Erythroblast (primary cell): ENCODE measurements at regions not wholly inside any gene's neighbourhood (a gene's known extent, or its start where the extent isn't known, plus 50 kb on each side); places are given as distances from the start of the nearest gene placed in this dataset.
"Not testable (repeated sequence)": the region's sequence is repeated elsewhere in the genome, so short reads cannot be mapped to it uniquely, and the experiment has no call there.

Experiments
- DNase-seq, 2 experiments: peaks; one replicate each; lab custom pipeline; 2025; lab: John Stamatoyannopoulos, UW
- GATA1 ChIP-seq: IDR thresholded peaks from 2 replicates; pipeline ENCODE4 v1.6.1; 2011; ENCODE audit warnings: low read depth, mild to moderate bottlenecking, control low read depth, low read length, moderate library complexity
- POLR2A ChIP-seq: IDR thresholded peaks from 2 replicates; pipeline ENCODE4 v1.6.1; 2011; ENCODE audit warnings: mild to moderate bottlenecking, low read length

- not testable (repeated sequence) for DNase-seq
Observed at GRCh38 chr13:52324831-52325230, 81.1 kb downstream of the THSD1 start.

- TF ChIP-seq GATA1 (no peak), POLR2A (no peak)
- peak in 1 of 2 experiments; percentile 5 for DNase-seq
Observed at GRCh38 chr13:52319876-52320275, 86.1 kb downstream of the THSD1 start.

GRCh38 chr13:52309833-52310232 lies 96.1 kb downstream of the THSD1 start:
- DNase-seq: not testable (repeated sequence)

GRCh38 chr13:52306336-52306735 lies 99.6 kb downstream of the THSD1 start:
- not testable (repeated sequence) for DNase-seq

DNA sequence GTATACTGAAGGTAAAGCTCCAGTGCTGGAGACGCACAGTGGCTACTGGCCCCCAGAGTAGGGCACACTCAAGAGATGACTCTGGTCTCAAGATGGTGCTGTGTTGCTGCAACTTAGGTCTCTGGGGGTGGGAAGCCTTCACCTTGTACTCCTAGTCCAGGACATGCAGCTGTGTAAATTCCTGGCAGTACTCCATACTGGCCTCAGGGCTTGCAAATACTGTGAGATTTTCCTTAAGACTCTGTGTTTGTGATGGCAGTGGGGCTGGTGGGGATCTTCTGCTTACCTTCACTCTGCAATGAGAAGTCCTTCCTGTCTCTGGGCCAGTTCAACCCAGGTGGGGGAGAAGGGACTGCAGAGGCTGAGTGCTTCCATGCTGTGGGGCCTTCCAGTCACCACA lies 102.9 kb downstream of the THSD1 start:
- not testable (repeated sequence) for DNase-seq

- DNase-seq: not testable (repeated sequence)
Observed at GRCh38 chr13:52302688-52303087, 103.3 kb downstream of the THSD1 start.

DNA sequence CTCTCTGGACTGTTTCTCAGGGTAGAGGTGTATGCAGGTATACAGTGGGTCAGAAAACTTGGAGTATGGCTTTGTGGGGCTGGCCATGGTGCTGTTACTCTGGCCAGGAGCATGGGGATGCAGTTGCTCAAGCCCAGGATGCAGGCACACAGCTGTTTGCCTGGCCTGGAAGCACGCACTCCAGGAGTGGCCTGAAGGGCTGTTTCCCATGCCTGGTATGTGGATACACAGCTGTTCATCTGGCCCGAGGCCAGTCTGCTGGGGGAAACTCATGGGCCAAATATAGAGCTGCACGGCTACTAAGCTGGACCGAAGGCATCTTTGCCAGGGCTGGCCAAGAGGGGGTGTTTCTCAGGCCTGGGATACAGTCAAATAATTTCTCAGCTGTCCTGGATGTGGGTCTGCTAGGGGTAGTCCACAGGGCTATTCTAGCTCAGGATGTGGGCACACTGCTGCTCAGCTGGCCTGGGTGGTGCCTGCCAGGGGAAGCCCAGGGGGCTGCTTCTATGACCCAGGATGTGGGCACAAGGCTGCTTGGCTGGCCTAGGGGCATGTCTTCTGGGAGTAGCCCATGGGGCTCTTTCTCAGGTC lies 104.1 kb downstream of the THSD1 start:
- not testable (repeated sequence) for DNase-seq

- DNase-seq: not testable (repeated sequence)
Observed at GRCh38 chr13:52298079-52298661, 107.8 kb downstream of the THSD1 start.

DNA sequence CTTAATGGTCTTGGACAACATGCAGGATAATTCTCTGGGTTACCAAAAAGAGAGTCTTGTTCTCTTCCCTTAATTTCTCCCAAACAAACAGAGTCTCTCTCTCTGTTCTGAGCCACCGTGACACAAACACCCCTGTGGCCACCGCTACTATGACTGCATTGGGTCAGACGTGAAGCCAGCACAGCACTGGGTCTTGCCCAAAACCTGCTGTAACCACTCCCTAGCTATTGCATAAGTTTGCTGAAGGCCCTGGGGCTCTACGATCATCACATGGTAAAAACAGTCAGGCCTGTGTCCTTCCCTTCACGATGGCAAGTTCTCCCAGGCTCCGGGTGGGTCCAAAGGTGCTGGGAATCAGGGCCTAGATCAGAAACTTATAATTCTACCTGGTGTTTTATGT lies 117.1 kb downstream of the THSD1 start:
- not testable (repeated sequence) for DNase-seq

DNA sequence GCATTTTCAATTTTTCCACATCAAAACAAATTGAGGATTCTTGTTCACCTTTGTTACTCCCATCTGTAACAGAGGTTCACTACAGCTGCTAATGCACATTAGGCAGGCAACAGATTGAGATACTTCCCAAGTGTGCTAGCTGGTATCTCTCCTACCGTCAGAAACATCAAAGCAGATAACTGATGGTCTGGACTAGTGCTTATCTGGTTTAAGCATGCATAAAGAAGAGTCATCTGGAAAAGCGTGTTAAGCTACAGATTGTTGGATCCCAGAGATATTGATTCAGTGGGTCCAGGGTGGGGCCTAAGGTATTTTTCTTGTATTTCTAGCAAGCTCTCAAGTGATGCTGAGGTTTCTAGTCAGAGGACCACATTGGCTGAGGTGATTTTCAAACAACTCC lies 122.0 kb upstream of the NEK3 start:
- DNase-seq: peak in 1 of 2 experiments; percentile 22

- not testable (repeated sequence) for DNase-seq
Observed at GRCh38 chr13:52279408-52279807, 120.0 kb upstream of the NEK3 start.

DNA sequence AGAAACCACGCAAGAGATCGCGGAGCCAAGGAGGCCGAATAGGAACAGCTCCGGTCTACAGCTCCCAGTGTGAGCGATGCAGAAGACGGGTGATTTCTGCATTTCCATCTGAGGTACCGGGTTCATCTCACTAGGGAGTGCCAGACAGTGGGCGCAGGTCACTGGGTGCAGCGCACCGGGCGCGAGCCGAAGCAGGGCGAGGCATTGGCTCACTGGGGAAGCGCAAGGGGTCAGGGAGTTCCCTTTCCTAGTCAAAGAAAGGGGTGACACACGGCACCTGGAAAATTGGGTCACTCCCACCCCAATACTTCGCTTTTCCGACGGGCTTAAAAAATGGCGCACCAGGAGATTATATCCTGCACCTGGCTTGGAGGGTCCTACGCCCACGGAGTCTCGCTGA lies 94.9 kb upstream of the NEK3 start:
- DNase-seq: not testable (repeated sequence)

GRCh38 chr13:52240752-52241151 lies 81.4 kb upstream of the NEK3 start:
- DNase-seq: not testable (repeated sequence)

- peak; percentile 71 to 85 for DNase-seq
Observed at GRCh38 chr13:52235900-52236595, 76.7 kb upstream of the NEK3 start.

DNA sequence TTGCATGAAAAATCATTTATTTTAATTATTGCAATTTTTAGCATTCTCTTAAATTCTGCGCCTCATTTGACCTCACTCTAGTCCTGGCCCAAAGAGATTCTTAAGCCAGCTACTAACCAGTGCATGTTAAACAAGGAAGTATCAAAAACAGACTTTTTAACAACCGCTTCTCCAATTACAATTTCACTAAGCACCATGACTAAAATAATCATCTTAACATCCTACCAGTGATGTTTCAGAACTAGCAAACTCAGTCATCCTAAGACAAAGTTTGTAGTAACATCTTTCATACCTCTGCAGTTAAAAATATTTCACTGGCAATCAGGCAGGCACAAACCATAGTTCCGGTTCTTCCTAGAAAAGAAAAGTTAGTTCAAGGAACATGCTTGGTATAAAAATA lies 75.5 kb upstream of the NEK3 start:
- not testable (repeated sequence) for DNase-seq

DNA sequence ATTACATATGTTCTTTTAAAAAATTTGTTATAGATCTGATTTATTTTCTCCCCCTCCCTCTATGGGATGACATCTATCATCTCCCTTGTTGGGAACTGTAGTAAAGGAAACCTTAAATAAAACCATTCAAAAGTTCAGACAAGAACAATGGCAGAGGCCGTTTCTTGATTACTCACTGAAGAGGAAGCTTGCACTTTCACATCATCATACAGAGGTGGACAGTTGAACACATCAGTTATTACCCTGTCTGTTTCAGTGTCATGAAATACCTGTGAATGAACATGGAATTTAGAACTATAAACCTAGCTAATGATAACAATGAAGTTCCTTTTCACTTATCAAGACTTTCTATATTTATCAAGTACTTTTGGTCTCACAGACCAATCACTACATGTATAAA lies 63.7 kb upstream of the NEK3 start:
- not testable (repeated sequence) for DNase-seq

GRCh38 chr13:52213920-52214319 lies 54.5 kb upstream of the NEK3 start:
- DNase-seq: not testable (repeated sequence)

- not testable (repeated sequence) for DNase-seq
Observed at GRCh38 chr13:52212886-52213285, 53.5 kb upstream of the NEK3 start.

- not testable (repeated sequence) for DNase-seq
Observed at GRCh38 chr13:52211416-52211776, 52.0 kb upstream of the NEK3 start.

DNA sequence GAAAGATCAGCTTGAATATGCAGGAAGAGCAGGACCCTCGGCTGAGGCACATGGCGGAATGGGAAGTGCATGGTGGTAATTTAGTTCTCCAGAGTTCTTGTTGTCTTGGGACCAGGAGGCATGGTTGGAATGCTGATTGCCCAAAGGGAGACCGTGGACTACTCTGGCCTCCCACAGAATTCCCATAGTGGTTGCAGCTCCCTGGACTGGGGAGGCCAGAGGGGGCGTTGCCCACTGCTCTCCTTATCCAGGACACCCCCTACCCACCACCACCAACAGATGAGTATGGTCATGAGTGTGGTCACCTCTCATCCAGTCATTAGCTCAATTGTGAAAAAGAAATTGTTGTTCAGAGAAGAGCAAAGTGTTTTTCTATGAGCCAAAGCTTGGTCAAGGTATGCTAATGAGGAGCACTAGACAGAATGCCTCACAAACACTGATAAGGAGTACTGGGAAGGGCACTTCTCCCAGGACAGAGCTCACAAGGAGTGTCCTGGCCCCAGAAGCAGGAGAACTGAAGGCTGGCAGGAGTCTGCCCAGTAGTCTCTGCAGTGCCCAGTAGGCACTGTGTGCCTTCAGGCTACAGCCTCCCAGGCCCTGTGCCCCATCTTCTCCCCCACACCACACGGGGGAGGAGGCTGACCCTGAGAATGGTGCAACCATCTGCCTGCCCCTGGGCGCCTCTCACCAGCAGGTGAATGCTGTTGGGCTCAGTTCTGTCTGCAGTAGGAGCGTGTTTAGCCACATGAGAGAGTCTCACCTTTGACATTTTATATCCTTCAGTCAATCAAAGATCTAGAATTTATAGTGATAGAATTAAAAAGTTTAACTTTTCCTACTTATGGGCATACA lies 51.4 kb upstream of the NEK3 start:
- not testable (repeated sequence) for DNase-seq
